ENCODE measurements at regions not wholly inside any gene's neighbourhood (a gene's known extent, or its start where the extent isn't known, plus 50 kb on each side); places are given as distances from the start of the nearest gene placed in this dataset.

DNA sequence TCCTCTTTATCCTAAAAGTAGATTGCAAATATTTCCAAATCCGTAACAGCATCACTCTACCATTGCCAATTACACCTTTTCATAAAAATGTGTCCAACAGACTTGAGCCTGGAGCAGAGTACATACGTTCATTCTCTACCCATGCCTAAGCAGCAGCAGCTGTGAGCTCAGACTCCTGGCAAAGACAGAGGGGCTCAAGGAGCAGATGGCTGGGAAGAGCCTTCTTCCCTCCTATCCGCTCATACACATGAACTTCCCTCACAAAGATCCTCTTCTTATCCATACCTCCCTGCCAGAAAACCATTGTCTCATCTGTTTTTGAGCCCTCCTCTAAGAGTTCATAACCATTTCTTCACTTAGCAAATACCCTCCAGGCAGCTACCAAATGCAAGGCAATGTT lies 164.3 kb upstream of the ARL4C start:
- TF ChIP-seq CSDC2 (CRISPR knock-in tag; IDR thresholded peaks at IDR 0.05) (no peak), ESRRG (CRISPR knock-in tag; IDR thresholded peaks at IDR 0.05) (no peak), TCF4 (CRISPR knock-in tag; IDR thresholded peaks at IDR 0.05; ENCODE audit: borderline replicate concordance) (no peak), RARB (CRISPR knock-in tag; IDR thresholded peaks at IDR 0.05) (no peak), CSRNP3 (CRISPR knock-in tag; IDR thresholded peaks at IDR 0.05) (no peak), PPARA (CRISPR knock-in tag; IDR thresholded peaks at IDR 0.05; ENCODE audit: borderline replicate concordance) (no peak), ZFP30 (CRISPR knock-in tag; IDR thresholded peaks at IDR 0.05) (no peak), OSR1 (CRISPR knock-in tag; IDR thresholded peaks at IDR 0.05) (no peak), ZFP3 (CRISPR knock-in tag; IDR thresholded peaks at IDR 0.05) (no peak), POU6F1 (CRISPR knock-in tag; IDR thresholded peaks at IDR 0.05; ENCODE audit: borderline replicate concordance, low read depth) (no peak), TOX (CRISPR knock-in tag; IDR thresholded peaks at IDR 0.05; ENCODE audit: borderline replicate concordance) (no peak), ISL1 (CRISPR knock-in tag; IDR thresholded peaks at IDR 0.05) (no peak), SNAI2 (CRISPR knock-in tag; IDR thresholded peaks at IDR 0.05) (no peak), ZNF70 (CRISPR knock-in tag; IDR thresholded peaks at IDR 0.05) (no peak), BACH2 (CRISPR knock-in tag; IDR thresholded peaks at IDR 0.05; ENCODE audit: borderline replicate concordance) (no peak)
- TF ChIP-seq, protein P1, sequence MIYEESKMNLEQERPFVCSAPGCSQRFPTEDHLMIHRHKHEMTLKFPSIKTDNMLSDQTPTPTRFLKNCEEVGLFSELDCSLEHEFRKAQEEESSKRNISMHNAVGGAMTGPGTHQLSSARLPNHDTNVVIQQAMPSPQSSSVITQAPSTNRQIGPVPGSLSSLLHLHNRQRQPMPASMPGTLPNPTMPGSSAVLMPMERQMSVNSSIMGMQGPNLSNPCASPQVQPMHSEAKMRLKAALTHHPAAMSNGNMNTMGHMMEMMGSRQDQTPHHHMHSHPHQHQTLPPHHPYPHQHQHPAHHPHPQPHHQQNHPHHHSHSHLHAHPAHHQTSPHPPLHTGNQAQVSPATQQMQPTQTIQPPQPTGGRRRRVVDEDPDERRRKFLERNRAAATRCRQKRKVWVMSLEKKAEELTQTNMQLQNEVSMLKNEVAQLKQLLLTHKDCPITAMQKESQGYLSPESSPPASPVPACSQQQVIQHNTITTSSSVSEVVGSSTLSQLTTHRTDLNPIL (CRISPR knock-in tag; IDR thresholded peaks at IDR 0.05; ENCODE audit: low read depth) = no peak
- no peak for ATAC-seq

DNA sequence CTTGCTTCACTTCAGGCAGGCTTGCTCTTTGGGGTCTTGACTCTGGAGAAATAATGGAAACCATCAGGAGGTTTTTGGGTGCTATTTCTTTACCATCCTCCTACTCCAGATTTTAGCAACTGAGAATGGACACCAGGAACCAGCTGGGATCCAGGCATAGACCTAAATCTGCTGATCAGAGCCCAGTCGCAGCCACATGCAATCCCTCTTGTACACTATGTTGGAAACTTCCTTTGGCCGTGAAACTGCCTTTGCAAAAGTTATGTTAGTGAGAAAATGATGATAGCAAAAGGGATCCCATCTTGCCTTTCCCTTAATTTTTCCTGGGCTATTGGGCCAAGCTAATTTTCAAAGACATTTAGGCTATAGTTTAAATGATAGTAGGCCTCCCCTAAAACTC lies 158.8 kb upstream of the ARL4C start:
- no peak for TF ChIP-seq ZFP3 (CRISPR knock-in tag; IDR thresholded peaks at IDR 0.05)
- no peak for TF ChIP-seq PATZ1 (CRISPR knock-in tag; IDR thresholded peaks at IDR 0.05; ENCODE audit: borderline replicate concordance)
- no peak for TF ChIP-seq SNAI2 (CRISPR knock-in tag; IDR thresholded peaks at IDR 0.05)
- TF ChIP-seq GLIS3 (CRISPR knock-in tag; IDR thresholded peaks at IDR 0.05) = no peak
- TF ChIP-seq CSRNP3 (CRISPR knock-in tag; IDR thresholded peaks at IDR 0.05) = no peak
- TF ChIP-seq POU6F1 (CRISPR knock-in tag; IDR thresholded peaks at IDR 0.05; ENCODE audit: borderline replicate concordance, low read depth) = no peak
- TF ChIP-seq, protein P1 (CRISPR knock-in tag; IDR thresholded peaks at IDR 0.05; ENCODE audit: low read depth) = no peak
- TF ChIP-seq ZC3H10 (CRISPR knock-in tag; IDR thresholded peaks at IDR 0.05) = no peak
- TF ChIP-seq ARNTL (CRISPR knock-in tag; IDR thresholded peaks at IDR 0.05; ENCODE audit: borderline replicate concordance, low read depth) = no peak
- no peak for TF ChIP-seq BACH2 (CRISPR knock-in tag; IDR thresholded peaks at IDR 0.05; ENCODE audit: borderline replicate concordance)
- TF ChIP-seq CSDC2 (CRISPR knock-in tag; IDR thresholded peaks at IDR 0.05) = no peak
- TF ChIP-seq ZNF565 (CRISPR knock-in tag; conservative IDR thresholded peaks at IDR 0.05; ENCODE audit: low read depth) = no peak
- no peak for TF ChIP-seq PPARA (CRISPR knock-in tag; IDR thresholded peaks at IDR 0.05; ENCODE audit: borderline replicate concordance)
- TF ChIP-seq OSR1 (CRISPR knock-in tag; IDR thresholded peaks at IDR 0.05) = no peak
- TF ChIP-seq ZFP30 (CRISPR knock-in tag; IDR thresholded peaks at IDR 0.05) = no peak

More for the DNA sequence above, 158.8 kb upstream of the ARL4C start:
- ATAC-seq = no peak

Data from SK-N-SH treated with all-trans-retinoic acid at 6 μM for 48 hours (cell line).